CD4-positive, alpha-beta T cell treated with Interleukin-6 at 100 ng/mL for 8 hours (primary cell): ENCODE measurements at regions not wholly inside any gene's neighbourhood (a gene's known extent, or its start where the extent isn't known, plus 50 kb on each side); places are given as distances from the start of the nearest gene placed in this dataset.
"Not testable (repeated sequence)": the region's sequence is repeated elsewhere in the genome, so short reads cannot be mapped to it uniquely, and the experiment has no call there.

Source experiments
- DNase-seq: peaks from one replicate; pipeline ENCODE4 v3.0.0-alpha.2; 2020; ENCODE audit warnings: mixed read lengths, low spot score

DNA sequence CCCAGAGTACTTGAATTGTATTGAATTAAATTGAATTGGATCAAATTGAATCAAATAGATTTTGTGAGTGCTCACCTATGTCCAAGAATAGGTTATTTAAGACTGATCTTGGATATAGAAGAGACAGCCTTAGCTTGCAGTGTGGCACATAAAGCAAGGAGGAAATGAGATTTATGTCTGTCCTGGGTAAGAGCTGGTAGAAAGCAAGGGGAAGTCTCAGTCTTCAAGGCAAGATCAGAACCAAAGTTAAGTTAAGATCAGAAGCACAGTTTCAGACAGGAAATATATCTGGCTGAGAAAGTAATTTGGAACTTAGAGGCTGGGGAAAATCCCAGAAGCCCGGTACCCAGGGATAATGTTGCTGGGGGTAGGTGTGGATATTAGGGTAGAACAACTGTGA is 244.4 kb upstream of the ARPP21 start:
- no peak for DNase-seq

DNA sequence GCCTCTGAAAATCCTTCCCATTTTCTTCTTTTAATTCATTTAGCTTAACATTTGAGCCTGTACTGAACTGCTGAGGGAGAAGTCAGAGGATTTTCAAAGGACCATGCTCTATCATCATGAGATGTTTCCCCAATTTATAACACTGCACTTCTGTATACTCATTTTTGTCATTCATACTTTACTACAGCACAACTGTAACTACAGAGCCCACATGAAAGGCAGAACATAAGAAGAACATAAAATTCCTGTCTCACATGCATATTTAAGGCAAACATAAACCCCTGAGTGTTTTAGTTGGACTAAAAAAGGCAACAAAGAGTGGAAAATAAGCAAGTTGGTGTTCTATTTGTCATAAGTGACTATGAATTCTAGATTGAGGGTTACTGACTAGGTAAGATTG is 237.7 kb upstream of the ARPP21 start:
- no peak for DNase-seq

DNA sequence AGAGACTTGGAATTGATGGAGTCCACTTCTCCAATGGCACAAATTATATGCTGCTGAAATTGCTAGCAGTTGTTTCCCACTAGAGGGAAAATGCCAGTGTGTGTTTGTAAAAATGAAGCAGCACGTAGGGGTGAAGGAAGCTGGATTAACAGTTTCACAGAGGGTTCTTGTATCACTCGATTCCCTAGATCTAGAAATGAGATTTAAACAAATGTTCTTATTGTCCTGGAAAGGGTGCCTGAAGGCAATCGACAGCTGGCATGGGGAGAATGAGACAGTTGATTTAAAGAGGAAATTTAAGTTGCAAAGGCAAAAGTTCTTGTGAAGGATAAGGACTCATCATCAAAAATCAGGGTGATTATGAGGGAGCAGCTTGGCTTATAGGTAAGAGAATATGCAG is 234.8 kb upstream of the ARPP21 start:
- no peak for DNase-seq

DNA sequence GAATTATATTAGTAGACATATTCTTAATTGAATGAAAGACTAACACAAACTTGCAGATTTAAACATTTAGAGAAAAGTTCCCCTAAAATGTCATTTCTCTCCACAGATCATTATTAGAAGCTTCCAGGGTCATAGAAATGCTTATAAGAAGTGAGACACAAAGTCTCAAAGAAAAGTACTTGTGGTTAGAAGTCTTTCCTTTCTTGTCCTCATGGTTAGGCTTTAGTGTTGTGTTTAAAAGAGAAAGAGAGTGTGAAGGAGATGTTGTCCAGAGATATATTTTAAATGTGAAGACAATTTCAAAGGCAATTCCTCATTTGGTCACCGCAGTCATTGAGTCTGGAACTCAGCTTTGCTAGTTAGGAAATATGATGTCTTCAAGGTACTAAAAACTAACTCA is 230.4 kb upstream of the ARPP21 start:
- no peak for DNase-seq

DNA sequence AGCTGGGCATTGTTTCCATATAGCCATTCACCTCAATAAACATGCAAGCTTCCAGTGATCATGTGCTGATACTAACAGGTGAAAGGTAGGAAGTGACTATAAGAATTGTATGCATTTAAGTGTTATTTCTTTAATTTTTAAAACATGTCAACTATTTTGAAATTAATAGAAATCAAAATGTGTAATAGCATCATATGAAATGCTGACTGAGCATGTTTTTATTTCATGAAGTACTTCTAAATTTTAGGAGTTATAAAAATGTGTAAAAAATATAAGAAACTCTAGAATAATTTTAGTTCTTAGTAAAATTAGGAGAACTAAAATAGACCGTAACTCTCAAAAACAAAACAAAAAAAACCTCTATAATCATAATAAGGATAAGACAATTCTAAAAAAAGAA is 229.3 kb upstream of the ARPP21 start:
- DNase-seq: no peak

DNA sequence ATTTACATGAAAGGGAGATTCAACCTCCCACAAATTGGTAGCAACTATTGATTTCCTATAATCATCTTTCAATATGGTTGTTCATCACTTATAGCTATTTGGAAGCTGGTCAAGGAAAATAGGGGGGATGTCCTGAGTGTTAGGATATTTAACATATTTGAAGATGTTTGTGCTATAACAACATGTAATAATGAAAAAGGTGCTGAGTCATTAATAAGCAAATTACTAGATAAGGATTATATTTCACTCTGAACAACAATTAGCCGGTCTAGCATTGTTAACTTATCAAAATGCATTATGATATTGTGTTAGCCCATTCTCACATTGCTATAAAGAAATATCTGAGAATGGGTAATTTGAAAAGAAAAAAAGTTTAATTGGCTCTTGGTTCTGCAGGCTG is 225.8 kb upstream of the ARPP21 start:
- DNase-seq: no peak

GRCh38 chr3:35417080-35417479 is 222.2 kb upstream of the ARPP21 start:
- DNase-seq: no peak

DNA sequence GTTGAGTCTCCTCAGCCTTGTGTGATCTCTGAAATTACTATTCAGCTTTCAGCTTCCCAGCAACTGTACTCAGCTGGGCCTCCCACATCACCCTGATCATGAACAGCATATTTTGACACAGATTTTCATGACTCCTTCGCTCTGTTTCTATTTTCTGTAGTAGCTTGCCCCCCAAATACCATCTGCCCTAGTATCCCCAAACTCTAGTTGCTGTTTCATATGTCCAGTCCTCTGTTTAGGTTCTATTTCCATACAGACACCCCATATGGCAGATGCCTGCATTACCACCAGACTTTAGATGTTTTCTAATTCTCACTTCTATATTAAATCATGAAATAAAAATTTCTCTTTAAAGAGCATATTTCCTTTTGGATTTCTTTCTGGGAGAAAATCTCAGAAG is 217.2 kb upstream of the ARPP21 start:
- no peak for DNase-seq

- no peak for DNase-seq
These were observed 216.3 kb upstream of the ARPP21 start for GRCh38 chr3:35422836-35423601.

DNA sequence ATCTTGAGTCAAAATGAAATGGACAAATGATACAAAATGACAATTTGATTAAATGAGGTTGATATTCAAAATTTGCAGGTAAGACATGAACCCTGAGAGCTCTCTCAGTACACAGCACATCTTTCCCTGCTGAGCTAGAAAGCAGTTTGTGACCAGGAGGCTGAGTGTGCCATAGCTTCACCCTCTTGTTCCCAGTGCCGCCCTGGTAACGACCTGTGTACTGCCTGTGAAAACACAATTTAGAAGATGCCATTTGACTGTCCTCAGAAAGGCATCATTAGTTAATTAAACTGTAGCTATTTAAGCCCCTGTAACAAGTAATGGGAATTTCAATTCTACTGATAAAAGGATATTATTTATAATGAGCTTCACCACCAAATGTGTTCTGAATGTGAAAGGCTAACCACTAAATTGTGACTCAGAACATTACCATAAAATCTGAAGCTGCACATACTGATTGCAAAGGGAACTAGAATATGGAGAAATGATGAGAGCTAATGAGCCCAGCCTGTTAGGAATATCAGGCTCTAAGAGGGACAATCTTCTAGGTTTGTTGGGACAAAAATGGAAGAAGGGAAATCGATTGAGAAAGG is 212.9 kb upstream of the ARPP21 start:
- no peak for DNase-seq

- DNase-seq: no peak
These were observed 201.9 kb upstream of the ARPP21 start for GRCh38 chr3:35437381-35437780.

- DNase-seq: no peak
These were observed 201.2 kb upstream of the ARPP21 start for GRCh38 chr3:35438101-35438500.

DNA sequence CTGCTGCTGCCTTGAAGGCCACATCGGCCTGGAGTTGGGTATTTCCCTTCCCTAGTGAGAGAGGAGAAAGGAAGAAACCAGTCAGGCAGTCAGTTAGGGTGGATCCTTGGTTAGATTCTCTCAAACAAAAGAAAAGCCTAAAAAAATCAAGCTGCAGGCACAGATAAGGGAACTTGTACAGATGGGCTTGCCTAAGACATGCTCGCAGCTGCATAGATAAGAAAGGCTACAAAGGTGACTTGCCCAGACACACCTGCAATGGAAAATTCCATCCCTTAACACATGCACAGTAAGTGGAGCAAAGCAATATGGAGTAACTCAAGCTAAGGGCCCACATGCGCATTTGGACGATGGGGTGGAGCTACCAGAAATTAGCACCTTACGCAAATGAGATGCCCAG is 199.7 kb upstream of the ARPP21 start:
- no peak for DNase-seq

- no peak for DNase-seq
These were observed 198.5 kb upstream of the ARPP21 start for GRCh38 chr3:35440826-35441225.

DNA sequence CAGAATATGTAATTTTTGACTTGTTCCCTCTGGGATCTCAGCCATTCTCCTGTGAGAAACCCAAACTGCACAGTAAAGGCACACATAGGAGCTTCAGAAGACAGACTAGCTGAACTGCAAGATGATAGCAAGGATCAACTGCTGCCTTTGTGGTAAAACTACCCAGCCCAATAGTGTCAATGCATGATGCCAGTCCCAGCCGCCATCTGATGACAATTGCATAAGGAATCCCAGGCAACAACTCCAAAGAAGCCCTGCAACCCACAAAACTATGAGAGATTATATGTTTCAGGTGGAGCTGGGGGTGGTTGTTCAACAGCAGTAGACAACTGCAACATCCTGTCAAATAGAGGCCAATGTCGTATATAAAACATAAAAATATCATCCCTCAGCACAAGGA is 192.4 kb upstream of the ARPP21 start:
- no peak for DNase-seq

DNA sequence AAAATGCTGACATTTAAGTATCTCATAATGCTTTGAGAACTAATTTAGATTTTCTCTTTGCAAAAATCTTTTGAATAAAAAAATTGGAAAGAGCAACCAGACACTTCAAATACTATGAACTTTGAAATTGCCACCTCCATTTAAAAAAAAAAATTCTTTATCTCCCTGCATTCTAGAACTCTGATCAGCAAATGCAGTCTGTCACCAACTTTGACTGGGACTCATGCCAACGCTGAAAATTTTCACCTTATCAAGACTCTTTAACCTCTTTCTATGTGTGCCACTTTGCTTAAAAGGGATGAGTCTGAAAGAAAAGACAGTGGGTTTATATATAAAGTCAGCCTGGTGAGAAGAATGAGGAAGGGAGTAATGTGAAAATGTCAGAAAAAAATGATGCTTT is 191.2 kb upstream of the ARPP21 start:
- no peak for DNase-seq

DNA sequence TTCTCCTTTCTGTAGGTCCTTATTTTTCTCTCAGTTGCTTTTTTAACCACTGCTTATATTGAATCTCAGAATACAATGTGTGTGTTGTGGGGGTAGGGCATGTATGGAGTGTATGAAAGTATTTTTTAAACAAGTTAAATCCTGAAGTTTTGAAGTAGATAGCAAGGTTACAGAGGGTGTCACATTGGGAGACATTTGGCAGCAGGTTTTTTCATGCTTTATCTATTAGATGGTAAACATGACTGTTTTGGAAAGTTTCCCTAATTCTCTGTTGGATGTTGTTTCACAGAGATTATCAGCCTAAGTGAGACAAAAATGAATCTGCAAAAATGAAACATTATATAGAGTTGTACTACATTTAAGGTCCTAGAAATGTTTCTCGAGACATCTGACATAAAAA is 190.6 kb upstream of the ARPP21 start:
- no peak for DNase-seq

DNA sequence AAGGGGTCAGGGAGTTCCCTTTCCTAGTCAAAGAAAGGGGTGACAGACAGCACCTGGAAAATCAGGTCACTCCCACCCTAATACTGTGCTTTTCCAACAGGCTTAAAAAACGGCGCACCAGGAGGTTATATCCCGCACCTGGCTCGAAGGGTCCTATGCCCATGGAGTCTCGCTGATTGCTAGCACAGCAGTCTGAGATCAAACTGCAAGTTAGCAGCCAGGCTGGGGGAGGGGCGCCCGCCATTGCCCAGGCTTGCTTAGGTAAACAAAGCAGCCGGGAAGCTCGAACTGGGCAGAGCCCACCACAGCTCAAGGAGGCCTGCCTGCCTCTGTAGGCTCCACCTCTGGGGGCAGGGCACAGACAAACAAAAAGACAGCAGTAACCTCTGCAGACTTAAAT is 184.5 kb upstream of the ARPP21 start:
- not testable (repeated sequence) for DNase-seq

DNA sequence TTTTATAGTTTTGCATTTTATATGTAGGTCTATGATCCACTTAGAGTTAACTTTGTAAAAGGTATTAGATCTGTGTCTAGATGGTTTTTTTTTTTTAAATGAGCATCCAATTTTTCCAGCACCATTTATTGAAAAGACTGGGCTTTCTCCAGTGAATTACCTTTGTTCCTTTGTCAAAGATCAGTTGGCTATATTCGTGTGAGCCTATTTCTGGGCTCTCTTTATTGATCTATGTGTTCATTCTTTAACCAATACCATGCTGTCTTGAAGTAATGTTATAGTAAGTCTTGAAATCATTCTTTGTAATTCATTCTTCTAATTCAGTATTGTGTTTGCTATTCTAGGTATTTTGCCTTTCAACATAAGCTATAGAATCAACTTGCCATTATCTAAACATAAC is 165.4 kb upstream of the ARPP21 start:
- DNase-seq: no peak

DNA sequence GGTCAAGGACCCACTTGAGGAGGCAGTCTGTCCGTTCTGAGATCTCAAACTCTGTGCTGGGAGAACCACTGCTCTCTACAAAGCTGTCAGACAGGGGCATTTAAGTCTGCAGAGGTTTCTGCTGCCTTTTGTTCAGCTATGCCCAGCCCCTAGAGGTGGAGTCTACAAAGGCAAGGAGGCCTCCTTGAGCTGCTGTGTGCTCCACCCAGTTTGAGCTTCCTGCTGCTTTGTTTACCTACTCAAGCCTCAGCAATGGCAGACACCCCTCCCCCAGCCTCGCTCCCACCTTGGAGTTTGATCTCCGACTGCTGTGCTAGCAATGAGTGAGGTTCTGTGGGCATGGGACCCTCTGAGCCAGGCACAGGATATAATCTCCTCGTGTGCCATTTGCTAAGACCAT is 156.8 kb upstream of the ARPP21 start:
- DNase-seq: not testable (repeated sequence)

DNA sequence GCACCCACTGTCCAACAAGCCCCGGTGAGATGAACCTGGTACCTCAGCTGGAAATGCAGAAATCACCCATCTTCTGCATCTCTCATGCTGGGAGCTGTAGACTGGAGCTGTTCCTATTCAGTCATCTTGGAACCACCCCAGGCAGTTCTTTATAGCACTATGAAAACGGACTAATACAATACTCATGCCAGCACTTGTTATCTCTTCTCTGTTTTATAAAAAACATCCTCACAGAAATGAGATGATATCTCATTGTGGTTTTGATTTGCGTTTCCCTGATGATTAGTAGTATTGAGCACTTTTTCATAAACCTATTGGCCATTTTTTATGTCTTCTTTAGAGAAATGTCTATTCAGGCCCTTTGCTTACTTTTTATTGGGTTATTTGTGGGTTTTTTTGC is 156.2 kb upstream of the ARPP21 start:
- DNase-seq: no peak

GRCh38 chr3:35484929-35485530 is 154.3 kb upstream of the ARPP21 start:
- no peak for DNase-seq

GRCh38 chr3:35486295-35486694 is 153.0 kb upstream of the ARPP21 start:
- DNase-seq: no peak

GRCh38 chr3:35487376-35487775 is 151.9 kb upstream of the ARPP21 start:
- DNase-seq: no peak
